NCI-H2196 treated with DMSO at 0.1 percent for 48 hours (cell line): ENCODE measurements at regions not wholly inside any gene's neighbourhood (a gene's known extent, or its start where the extent isn't known, plus 50 kb on each side); places are given as distances from the start of the nearest gene placed in this dataset.

Experiments
- DNase-seq: peaks from one replicate; lab custom pipeline; 2025; ENCODE audit not compliant: unreplicated experiment; lab: John Stamatoyannopoulos, UW

GRCh38 chr2:37471104-37471503 lies 126.7 kb downstream of the QPCT start:
- DNase-seq, result no peak

- no peak for DNase-seq
These were observed 127.6 kb downstream of the QPCT start for GRCh38 chr2:37471994-37472393.

- peak; percentile 70 for DNase-seq
These were observed 128.5 kb downstream of the QPCT start for GRCh38 chr2:37472959-37473358.

- DNase-seq, result no peak
These were observed 132.0 kb downstream of the QPCT start for GRCh38 chr2:37476411-37476810.

GRCh38 chr2:37477921-37478320 lies 133.5 kb downstream of the QPCT start:
- no peak for DNase-seq

- DNase-seq, result no peak
These were observed 136.8 kb downstream of the QPCT start for GRCh38 chr2:37481244-37481643.

GRCh38 chr2:37489041-37489456 lies 144.6 kb downstream of the QPCT start:
- no peak for DNase-seq

GRCh38 chr2:37489536-37489935 lies 145.1 kb downstream of the QPCT start:
- DNase-seq, result no peak

GRCh38 chr2:37493425-37493824 lies 149.0 kb downstream of the QPCT start:
- no peak for DNase-seq

- no peak for DNase-seq
These were observed 154.7 kb downstream of the QPCT start for GRCh38 chr2:37499113-37499512.

- DNase-seq, result no peak
These were observed 155.6 kb downstream of the QPCT start for GRCh38 chr2:37500031-37500430.

- no peak for DNase-seq
These were observed 156.7 kb downstream of the QPCT start for GRCh38 chr2:37501113-37501512.

- DNase-seq, result no peak
These were observed 162.1 kb downstream of the QPCT start for GRCh38 chr2:37506407-37507050.

- DNase-seq, result no peak
These were observed 162.6 kb downstream of the QPCT start for GRCh38 chr2:37507051-37507410.

GRCh38 chr2:37507703-37508102 lies 163.3 kb downstream of the QPCT start:
- DNase-seq, result no peak

- DNase-seq, result no peak
These were observed 158.5 kb downstream of the CDC42EP3 start for GRCh38 chr2:37512971-37513370.

- no peak for DNase-seq
These were observed 147.6 kb downstream of the CDC42EP3 start for GRCh38 chr2:37523814-37524362.

GRCh38 chr2:37526323-37526722 lies 145.1 kb downstream of the CDC42EP3 start:
- DNase-seq, result no peak

GRCh38 chr2:37526856-37527255 lies 144.6 kb downstream of the CDC42EP3 start:
- DNase-seq, result no peak

- DNase-seq, result peak; percentile 41
These were observed 144.1 kb downstream of the CDC42EP3 start for GRCh38 chr2:37527361-37527760.

- DNase-seq, result no peak
These were observed 141.5 kb downstream of the CDC42EP3 start for GRCh38 chr2:37529830-37530415.

- DNase-seq, result no peak
These were observed 138.9 kb downstream of the CDC42EP3 start for GRCh38 chr2:37532503-37532902.

GRCh38 chr2:37537316-37537715 lies 134.1 kb downstream of the CDC42EP3 start:
- no peak for DNase-seq
